ENCODE measurements at regions not wholly inside any gene's neighbourhood (a gene's known extent, or its start where the extent isn't known, plus 50 kb on each side); places are given as distances from the start of the nearest gene placed in this dataset.
A peak's percentile ranks its signal among the peaks of the same experiment; 100 is the strongest.

DNA sequence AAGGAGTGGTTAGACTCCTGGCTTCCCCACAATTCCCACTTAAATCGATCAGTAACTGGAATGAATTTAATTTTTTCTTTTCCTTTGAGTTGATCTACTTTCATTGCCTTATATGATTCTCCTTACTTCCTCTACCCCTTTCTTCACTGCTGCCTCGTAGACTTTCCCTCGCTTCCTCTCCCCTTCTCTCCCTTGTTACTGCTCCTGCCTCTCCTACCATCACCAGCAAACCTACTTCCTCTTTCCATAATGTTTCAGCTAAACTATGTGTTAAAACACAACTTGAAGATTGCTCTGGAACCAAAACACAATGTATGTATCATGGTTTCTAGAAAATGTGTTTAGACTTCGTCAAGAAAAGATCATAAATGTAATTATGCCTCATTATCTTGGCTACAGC lies 132.0 kb upstream of the TET2 start:
- 83 to 87% methylated on average over 2 to 4 of the region's 4 CpGs for WGBS, 2 experiments (ENCODE audit: insufficient coverage in 1 of 2, insufficient read length in 1 of 2)
- Histone ChIP-seq H3K4me1 (ENCODE audit: control insufficient read depth, insufficient read depth, low read length) (no peaks in the 10 kb centered on the region), H3K9ac (ENCODE audit: extremely low read depth, low read length, poor library complexity, severe bottlenecking) (no peak overlapping the region), H3K36me3 (ENCODE audit: control insufficient read depth, insufficient read depth, low read length) (no peaks in the 10 kb centered on the region), H3K27ac (ENCODE audit: low read depth, low read length) (no peak overlapping the region), H3K4me3 (ENCODE audit: low read length) (no peak overlapping the region), H3K9me3 (ENCODE audit: control insufficient read depth, low read length) (no peaks in the 10 kb centered on the region), H3K27me3 (ENCODE audit: control insufficient read depth, insufficient read depth, low read length, poor library complexity, severe bottlenecking) (no peaks in the 10 kb centered on the region)
- H3K4me1 Mint-ChIP-seq, result no peaks in the 10 kb centered on the region
- H3K27ac Mint-ChIP-seq, result no peak overlapping the region
- no peak overlapping the region for H3K4me3 Mint-ChIP-seq
- peaks cover 3% of the 10 kb centered on the region for H3K27me3 Mint-ChIP-seq (ENCODE audit: insufficient read depth)
- no peak for DNase-seq
- H3K9me3 Mint-ChIP-seq, result peaks cover 7% of the 10 kb centered on the region
- TF ChIP-seq, protein P1, sequence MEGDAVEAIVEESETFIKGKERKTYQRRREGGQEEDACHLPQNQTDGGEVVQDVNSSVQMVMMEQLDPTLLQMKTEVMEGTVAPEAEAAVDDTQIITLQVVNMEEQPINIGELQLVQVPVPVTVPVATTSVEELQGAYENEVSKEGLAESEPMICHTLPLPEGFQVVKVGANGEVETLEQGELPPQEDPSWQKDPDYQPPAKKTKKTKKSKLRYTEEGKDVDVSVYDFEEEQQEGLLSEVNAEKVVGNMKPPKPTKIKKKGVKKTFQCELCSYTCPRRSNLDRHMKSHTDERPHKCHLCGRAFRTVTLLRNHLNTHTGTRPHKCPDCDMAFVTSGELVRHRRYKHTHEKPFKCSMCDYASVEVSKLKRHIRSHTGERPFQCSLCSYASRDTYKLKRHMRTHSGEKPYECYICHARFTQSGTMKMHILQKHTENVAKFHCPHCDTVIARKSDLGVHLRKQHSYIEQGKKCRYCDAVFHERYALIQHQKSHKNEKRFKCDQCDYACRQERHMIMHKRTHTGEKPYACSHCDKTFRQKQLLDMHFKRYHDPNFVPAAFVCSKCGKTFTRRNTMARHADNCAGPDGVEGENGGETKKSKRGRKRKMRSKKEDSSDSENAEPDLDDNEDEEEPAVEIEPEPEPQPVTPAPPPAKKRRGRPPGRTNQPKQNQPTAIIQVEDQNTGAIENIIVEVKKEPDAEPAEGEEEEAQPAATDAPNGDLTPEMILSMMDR (conservative IDR thresholded peaks at IDR 0.05), result no peak
- no peaks in the 10 kb centered on the region for H3K36me3 Mint-ChIP-seq (ENCODE audit: low read depth)

DNA sequence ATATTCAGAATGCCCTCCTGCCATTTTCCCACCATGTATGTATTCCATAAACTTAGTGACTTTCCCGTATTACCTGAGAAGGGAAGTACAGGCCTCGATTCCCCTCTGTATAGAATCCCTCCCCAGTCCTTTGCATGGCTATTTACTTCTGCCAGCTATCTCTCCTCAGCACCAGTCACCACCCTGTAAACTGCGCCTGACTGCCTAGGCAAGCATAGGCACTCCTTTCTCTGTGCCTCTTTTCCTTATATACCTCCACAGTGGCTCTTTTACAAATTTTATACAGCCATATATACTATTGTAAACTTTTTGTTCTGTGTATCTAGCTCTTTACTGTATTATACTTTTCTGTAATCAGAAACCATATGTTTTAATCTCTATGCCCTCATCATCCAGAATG lies 130.9 kb upstream of the TET2 start:
- TF ChIP-seq, protein P1 (conservative IDR thresholded peaks at IDR 0.05), result no peak
- H3K9ac ChIP-seq (ENCODE audit: extremely low read depth, low read length, poor library complexity, severe bottlenecking), result no peak overlapping the region
- no peak overlapping the region for H3K27ac Mint-ChIP-seq

DNA sequence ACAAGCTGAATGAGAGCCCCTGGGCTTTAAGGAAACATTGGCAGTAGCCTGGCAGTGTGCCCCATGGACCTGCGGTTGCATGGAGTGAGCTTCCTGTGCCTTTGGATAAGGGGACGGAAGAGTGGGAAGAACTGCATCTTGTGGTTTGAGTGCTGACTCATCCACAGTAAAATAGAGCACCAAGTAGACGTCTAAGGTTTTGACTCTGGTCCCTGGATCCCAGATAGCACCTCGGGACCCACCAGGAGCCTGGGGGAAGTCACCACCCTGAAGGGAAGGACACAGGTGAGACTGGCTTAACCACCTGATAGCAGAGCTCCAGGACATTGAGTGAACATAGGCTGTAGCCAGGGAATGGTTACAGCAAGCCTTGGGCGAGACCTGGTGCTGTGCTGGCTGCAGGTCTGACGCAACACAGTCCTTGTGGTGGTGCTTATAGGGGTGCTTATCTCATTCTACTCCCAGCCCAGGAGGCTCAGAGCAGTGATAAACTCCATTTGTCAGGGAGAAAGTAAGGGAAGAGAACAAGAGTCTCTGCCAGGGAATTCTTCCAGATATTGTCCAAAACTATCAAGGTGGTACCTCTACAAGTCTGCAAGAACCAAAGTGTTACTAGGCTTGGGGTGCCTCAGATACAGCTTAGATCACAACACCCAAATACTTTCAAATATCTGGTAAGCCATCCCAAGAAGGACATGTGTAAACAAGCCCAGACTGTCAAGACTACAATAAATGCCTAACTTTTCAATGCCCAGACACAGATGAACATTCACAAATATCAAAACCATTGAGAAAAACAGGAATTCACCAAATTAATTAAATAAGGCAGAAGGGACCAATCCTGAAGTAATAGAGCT lies 123.6 kb upstream of the TET2 start:
- Mint-ChIP-seq H3K9me3 (peaks cover 11% of the 10 kb centered on the region), H3K27me3 (ENCODE audit: insufficient read depth) (peaks cover 2% of the 10 kb centered on the region), H3K4me1 (no peaks in the 10 kb centered on the region), H3K27ac (no peak overlapping the region), H3K36me3 (ENCODE audit: low read depth) (no peaks in the 10 kb centered on the region), H3K4me3 (no peak overlapping the region)
- Histone ChIP-seq H3K4me1 (ENCODE audit: control insufficient read depth, insufficient read depth, low read length) (no peaks in the 10 kb centered on the region), H3K9me3 (ENCODE audit: control insufficient read depth, low read length) (no peaks in the 10 kb centered on the region), H3K36me3 (ENCODE audit: control insufficient read depth, insufficient read depth, low read length) (no peaks in the 10 kb centered on the region), H3K27ac (ENCODE audit: low read depth, low read length) (no peak overlapping the region), H3K9ac (ENCODE audit: extremely low read depth, low read length, poor library complexity, severe bottlenecking) (no peak overlapping the region), H3K27me3 (ENCODE audit: control insufficient read depth, insufficient read depth, low read length, poor library complexity, severe bottlenecking) (no peaks in the 10 kb centered on the region), H3K4me3 (ENCODE audit: low read length) (no peak overlapping the region)
- TF ChIP-seq, protein P1 (conservative IDR thresholded peaks at IDR 0.05), result no peak
- 88 to 91% methylated on average over 4 to 6 of the region's 6 CpGs for WGBS, 2 experiments (ENCODE audit: insufficient coverage in 1 of 2, insufficient read length in 1 of 2)
- DNase-seq, result peak; percentile 44

More for the DNA sequence above, 130.9 kb upstream of the TET2 start:
- DNase-seq, result no peak
- H3K4me1 Mint-ChIP-seq, result no peaks in the 10 kb centered on the region
- H3K9me3 ChIP-seq (ENCODE audit: control insufficient read depth, low read length), result no peaks in the 10 kb centered on the region
- H3K27me3 ChIP-seq (ENCODE audit: control insufficient read depth, insufficient read depth, low read length, poor library complexity, severe bottlenecking), result no peaks in the 10 kb centered on the region
- H3K4me1 ChIP-seq (ENCODE audit: control insufficient read depth, insufficient read depth, low read length), result no peaks in the 10 kb centered on the region
- no peak overlapping the region for H3K27ac ChIP-seq (ENCODE audit: low read depth, low read length)
- H3K27me3 Mint-ChIP-seq (ENCODE audit: insufficient read depth), result peaks cover 3% of the 10 kb centered on the region
- H3K36me3 Mint-ChIP-seq (ENCODE audit: low read depth), result no peaks in the 10 kb centered on the region
- H3K4me3 ChIP-seq (ENCODE audit: low read length), result no peak overlapping the region
- no peaks in the 10 kb centered on the region for H3K36me3 ChIP-seq (ENCODE audit: control insufficient read depth, insufficient read depth, low read length)
- WGBS, 2 experiments (ENCODE audit: insufficient coverage in 1 of 2, insufficient read length in 1 of 2), result 89 to 94% methylated on average over 3 of the region's 3 CpGs
- no peak overlapping the region for H3K4me3 Mint-ChIP-seq
- H3K9me3 Mint-ChIP-seq, result peaks cover 10% of the 10 kb centered on the region
